Pulmonary artery endothelial cell (primary cell): ENCODE measurements at regions not wholly inside any gene's neighbourhood (a gene's known extent, or its start where the extent isn't known, plus 50 kb on each side); places are given as distances from the start of the nearest gene placed in this dataset.
"Not testable (repeated sequence)": the region's sequence is repeated elsewhere in the genome, so short reads cannot be mapped to it uniquely, and the experiment has no call there.

Experiments used
- DNase-seq: peaks from one replicate; pipeline ENCODE4 v3.0.0-alpha.2; 2011; ENCODE audit warnings: low read depth, low spot score

GRCh38 chrX:74080165-74080564 is 223.8 kb upstream of the ZCCHC13 start:
- DNase-seq: no peak

DNA sequence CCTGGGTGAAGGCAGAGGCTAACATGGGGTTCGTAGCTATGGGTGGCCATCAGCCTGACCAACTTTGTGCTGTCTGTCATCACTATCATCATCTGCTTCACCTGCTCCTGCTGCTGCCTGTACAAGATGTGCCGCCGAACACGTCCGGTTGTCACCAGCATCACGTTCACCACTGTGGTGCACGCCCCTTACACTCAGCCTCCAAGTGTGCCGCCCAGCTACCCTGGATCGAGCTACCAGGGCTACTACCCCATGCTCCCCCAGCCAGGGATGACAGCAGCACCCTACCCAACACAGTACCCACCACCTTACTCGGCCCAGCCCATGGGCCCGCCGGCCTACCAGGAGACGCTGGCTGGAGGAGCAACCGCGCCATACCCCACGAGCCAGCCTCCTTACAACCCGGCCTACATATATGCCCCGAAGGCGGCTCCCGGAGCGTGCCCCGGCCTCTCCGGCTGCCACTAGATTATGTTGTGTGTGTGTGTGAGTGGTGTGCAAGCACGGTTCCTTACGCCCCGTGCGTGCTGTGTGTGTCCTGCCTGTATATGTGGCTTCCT is 213.4 kb upstream of the XIST start:
- DNase-seq: no peak

GRCh38 chrX:74063426-74064155 is 211.1 kb upstream of the XIST start:
- DNase-seq: no peak

- DNase-seq: no peak
Measured at GRCh38 chrX:74061879-74062278, 209.4 kb upstream of the XIST start.

- DNase-seq: no peak
Measured at GRCh38 chrX:74049126-74049525, 196.6 kb upstream of the XIST start.

DNA sequence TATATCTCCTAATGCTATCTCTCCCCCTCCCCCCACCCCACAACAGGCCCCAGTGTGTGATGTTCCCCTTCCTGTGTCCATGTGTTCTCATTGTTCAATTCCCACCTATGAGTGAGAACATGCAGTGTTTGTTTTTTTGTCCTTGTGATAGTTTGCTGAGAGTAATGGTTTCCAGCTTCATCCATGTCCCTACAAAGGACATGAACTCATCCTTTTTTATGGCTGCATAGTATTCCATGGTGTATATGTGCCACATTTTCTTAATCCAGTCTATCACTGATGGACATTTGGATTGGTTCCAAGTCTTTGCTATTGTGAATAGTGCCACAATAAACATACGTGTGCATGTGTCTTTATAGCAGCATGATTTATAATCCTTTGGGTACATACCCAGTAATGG is 181.6 kb upstream of the XIST start:
- not testable (repeated sequence) for DNase-seq

DNA sequence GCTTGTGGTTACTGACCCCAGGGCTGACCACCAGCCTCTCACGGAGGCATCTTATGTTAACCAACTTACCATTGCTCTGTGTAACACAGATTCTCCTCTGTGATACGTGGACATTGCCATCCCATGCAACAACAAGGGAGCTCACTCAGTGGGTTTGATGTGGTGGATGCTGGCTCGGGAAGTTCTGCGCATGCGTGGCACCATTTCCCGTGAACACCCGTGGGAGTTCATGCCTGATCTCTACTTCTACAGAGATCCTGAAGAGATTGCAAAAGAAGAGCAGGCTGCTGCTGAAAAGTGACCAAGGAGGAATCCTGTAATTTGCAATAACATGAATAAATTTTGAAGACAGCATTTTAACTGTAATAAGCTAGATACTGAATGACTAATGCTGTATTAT is 179.0 kb upstream of the XIST start:
- not testable (repeated sequence) for DNase-seq

DNA sequence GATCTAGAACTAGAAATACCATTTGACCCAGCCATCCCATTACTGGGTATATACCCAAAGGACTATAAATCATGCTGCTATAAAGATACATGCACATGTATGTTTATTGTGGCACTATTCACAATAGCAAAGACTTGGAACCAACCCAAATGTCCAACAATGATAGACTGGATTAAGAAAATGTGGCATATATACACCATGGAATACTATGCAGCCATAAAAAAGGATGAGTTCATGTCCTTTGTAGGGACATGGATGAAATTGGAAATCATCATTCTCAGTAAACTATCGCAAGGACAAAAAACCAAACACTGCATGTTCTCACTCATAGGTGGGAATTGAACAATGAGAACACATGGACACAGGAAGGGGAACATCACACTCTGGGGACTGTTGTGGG is 178.3 kb upstream of the XIST start:
- DNase-seq: not testable (repeated sequence)

DNA sequence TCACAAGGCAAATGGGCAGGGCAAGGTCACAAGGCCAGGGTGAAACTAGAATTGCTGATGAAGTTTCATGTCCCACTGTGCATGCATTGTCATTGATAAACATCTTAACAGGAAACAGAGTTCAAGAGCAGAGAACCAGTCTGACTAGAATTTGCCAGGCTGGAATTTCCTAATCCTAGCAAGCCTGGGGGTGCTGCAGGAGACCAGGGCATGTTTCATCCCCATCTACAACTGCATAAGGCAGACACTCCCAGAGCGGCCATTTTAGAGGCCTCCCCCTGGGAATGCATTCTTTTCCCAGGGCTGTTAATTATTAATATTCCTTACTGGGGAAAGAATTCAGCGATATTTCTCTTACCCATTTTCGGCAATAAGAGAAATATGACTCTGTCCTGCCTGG is 172.6 kb upstream of the XIST start:
- not testable (repeated sequence) for DNase-seq

DNA sequence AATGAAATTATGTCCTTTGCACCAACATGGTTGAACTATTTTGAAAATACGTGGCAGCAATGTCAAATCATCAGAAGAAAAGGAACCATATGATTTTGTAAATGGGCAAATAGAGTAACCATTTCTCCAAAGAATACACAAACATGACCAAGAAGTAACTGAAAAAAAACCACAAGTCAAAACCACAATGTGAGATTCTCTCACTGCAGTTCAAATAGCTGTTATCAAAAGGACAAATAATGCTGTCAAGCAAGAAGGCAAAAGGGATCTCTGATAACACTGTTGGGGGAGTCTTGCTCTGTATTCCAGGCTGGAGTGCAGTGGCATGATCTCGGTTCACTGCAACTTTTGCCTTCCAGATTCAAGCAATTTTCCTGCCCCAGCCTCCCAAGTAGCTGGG is 170.7 kb upstream of the XIST start:
- DNase-seq: no peak

- no peak for DNase-seq
Measured at GRCh38 chrX:74018253-74018652, 165.7 kb upstream of the XIST start.

DNA sequence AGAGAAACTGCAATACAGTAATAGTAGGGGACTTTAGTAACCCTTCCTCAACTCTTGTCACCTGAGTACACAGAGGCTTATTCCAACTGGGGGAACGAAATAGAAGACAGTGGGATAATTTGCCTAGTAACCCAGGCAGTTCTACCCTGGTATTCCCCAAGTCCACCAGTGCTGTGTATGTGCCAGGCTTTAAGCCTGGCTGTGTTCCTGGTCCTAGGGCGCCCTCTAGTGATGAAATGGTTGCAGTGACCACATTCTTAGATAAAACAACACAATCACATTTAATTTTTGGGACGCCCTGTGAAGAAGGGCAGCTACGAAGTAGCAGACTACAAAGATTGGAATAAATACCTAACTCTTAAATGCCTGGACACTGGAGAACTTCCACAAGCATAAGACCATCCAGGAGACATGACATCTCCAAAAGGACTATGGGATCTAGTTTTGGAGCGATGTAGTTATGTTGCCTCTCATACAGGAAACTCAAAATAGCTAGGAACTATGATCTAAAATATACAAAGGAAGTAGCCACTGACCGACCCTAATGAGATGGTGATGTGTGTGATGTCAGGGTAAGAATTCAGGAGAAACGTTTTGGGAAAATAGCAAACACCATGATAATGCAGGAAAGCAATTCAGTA is 163.0 kb upstream of the XIST start:
- peak; percentile 52 for DNase-seq

- no peak for DNase-seq
Measured at GRCh38 chrX:74009041-74009440, 156.5 kb upstream of the XIST start.

DNA sequence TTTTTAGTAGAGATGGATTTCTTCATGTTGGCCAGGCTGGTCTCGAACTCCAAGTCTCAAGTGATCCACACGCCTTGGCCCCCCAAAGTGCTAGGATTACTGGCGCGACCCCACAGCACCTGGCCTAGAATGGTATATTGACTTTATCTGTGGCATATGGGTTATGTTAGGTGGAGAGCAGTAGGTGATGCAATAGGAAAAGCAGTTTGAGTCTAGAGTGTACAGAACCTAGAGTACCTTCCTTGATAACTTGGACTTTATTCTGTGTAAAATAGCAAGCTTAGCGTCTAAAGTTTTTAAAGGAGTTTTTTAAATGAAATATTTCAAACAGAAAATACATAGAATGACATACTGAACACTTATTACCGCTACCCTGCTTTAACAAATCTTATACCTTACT is 139.5 kb upstream of the XIST start:
- DNase-seq: no peak

DNA sequence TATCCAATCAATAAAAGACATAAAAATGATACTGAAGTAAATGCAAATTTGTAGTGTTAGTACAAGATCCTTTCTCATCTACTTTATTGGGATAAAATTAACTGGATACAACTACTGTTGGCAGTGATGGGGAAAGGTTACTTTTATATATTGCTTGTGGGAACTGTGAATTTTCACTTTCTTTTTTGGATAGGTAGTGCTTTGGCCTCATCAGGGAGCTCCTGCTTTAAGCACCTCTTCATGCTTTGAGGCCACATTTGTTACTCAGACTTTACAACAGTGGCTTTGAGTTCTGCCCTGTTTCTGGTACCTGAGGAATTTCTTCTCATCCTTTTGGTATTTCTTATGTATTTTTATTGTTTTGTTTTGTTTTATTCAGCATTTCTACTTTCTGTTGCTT is 134.7 kb upstream of the XIST start:
- DNase-seq: no peak

- DNase-seq: no peak
Measured at GRCh38 chrX:73979551-73980131, 127.1 kb upstream of the XIST start.

DNA sequence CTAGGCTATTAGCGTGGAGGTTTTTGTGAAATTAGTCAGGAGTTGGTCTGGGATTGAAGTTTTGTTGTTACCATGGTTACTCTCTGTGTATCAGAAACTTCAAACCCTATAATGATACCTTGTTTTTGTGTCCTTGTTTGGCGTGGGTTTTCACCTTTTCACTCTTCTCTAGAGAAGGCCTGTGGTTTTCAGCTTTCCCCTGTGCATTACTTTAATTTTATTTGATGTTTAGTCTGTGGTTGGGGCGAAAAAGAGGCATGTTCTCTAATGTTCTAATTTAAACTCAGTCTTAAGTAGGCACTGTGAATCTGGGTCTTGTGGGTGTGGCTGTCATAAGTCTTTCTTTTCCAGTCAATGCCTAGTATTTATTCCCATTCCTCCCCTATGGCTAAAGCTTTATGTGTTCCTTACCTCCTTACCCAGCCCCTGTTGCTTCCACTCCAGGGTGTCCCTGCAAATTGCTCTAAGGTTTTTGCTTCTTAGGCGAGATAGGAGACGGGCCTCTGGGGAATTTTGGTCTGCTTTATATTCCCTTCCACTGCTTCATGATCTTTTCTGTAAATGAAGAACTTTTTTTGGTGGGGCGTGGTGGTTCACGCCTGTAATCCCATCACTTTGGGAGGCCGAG is 125.1 kb upstream of the XIST start:
- no peak for DNase-seq

DNA sequence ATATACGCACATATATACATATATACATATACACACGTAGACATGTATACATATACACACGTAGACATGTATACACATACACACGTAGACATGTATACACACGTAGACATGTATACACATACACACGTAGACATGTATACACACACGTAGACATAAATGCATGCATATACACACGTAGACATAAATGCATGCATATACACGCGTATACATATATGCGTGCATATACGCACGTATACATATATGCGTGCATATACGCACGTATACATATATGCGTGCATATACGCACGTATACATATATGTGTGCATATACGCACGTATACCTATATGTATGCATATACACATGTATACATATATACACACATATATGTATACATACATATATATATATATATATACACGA is 114.9 kb upstream of the XIST start:
- DNase-seq: not testable (repeated sequence)

GRCh38 chrX:73965833-73966232 is 113.3 kb upstream of the XIST start:
- no peak for DNase-seq

- no peak for DNase-seq
Measured at GRCh38 chrX:73964579-73964978, 112.1 kb upstream of the XIST start.

DNA sequence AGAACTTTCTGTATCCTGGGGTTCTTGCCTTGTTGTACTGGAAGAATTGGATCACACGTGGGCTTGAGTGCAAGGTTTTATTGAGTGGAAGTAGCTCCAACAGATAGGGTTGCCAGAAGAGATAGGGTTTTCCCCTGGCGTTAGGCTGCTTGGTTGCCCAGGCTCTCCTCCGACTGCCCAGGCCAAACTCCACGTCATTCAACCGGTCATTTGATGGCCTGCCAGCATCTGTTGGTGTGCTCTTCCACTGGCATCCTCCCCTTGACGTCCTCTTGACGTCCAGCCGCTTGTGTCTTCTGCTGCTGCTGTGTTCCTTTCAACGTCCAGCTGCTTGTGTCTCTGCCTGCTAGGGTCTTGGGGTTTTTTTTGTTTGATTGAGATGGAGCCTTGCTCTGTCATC is 111.2 kb upstream of the XIST start:
- DNase-seq: no peak

DNA sequence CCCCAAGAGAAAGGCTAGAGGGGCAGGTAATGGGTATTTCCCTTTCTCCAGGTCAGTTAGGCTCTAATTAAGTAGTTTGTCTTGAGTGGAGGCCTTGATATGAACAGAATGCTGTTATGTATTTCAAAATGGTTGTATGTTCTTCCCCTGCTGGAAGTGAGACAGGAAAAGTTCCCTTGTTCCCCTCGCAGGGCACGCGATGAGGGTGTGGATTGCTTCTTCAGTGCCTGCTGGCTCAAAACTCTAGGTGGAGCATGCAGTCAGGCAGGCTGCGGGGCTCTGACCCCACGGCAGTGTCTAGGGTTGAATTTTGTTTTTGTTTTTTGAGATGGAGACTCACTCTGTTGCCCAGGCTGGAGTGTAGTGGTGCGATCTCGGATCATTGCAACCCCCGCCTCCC is 110.4 kb upstream of the XIST start:
- DNase-seq: no peak
